ENCODE measurements at regions not wholly inside any gene's neighbourhood (a gene's known extent, or its start where the extent isn't known, plus 50 kb on each side); places are given as distances from the start of the nearest gene placed in this dataset.

DNA sequence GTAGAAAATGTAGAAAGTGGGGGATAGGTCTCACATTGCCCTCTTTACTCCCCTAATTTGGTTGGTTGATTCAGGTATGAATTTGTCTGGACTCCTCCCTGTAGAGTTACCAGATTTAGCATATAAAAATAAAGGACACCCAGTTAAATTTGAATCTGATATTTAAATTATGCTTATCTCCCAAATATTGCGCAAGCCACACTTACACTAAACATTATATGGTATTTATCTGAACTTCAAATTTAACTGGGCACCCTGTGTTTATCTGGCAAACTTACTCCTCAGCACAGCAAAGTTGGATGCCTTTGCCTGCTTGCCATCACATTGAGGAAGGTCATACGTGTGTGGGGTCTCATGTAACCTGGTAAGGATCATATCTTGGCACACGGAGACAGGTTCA, 882.4 kb upstream of the FAM98A start:
- H3K9ac ChIP-seq (ENCODE audit: insufficient read depth, low read length, poor library complexity, severe bottlenecking), result no peak overlapping the region
- no peaks in the 10 kb centered on the region for H3K27me3 ChIP-seq (ENCODE audit: control insufficient read depth in 2 of 2, insufficient read depth in 2 of 2, low read length in 2 of 2)
- H3K79me2 ChIP-seq (ENCODE audit: insufficient read depth, low read length), result no peaks in the 10 kb centered on the region
- no peak overlapping the region for H3K4me3 ChIP-seq (replicated peaks in 1 of 3; ENCODE audit: low read depth in 2 of 3, low read length in 3 of 3)
- intact Hi-C loops (cut with micrococcal nuclease), result no loop called here
- H3K36me3 Mint-ChIP-seq, result no peaks in the 10 kb centered on the region
- DNase-seq, result no peak
- H3K27ac Mint-ChIP-seq, result no peak overlapping the region
- H3K9me3 Mint-ChIP-seq, result peaks cover 0 to 2% (median 0%) of the 10 kb centered on the region in 7 donors
- no peaks in the 10 kb centered on the region for H3K27me3 Mint-ChIP-seq (ENCODE audit: low read depth in 3 of 3)
- no peak overlapping the region for H3K4me2 ChIP-seq (replicated peaks; ENCODE audit: extremely low read depth, low read length, poor library complexity, severe bottlenecking)
- no peaks in the 10 kb centered on the region for H4K20me1 ChIP-seq (ENCODE audit: insufficient read depth, low read length)
- 100% methylated on average over 1 of the region's 3 CpGs for WGBS (ENCODE audit: insufficient coverage)
- no peaks in the 10 kb centered on the region for H3K4me1 Mint-ChIP-seq
- TF ChIP-seq, protein P1, sequence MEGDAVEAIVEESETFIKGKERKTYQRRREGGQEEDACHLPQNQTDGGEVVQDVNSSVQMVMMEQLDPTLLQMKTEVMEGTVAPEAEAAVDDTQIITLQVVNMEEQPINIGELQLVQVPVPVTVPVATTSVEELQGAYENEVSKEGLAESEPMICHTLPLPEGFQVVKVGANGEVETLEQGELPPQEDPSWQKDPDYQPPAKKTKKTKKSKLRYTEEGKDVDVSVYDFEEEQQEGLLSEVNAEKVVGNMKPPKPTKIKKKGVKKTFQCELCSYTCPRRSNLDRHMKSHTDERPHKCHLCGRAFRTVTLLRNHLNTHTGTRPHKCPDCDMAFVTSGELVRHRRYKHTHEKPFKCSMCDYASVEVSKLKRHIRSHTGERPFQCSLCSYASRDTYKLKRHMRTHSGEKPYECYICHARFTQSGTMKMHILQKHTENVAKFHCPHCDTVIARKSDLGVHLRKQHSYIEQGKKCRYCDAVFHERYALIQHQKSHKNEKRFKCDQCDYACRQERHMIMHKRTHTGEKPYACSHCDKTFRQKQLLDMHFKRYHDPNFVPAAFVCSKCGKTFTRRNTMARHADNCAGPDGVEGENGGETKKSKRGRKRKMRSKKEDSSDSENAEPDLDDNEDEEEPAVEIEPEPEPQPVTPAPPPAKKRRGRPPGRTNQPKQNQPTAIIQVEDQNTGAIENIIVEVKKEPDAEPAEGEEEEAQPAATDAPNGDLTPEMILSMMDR (IDR thresholded peaks at IDR 0.05), result no peak
- no peaks in the 10 kb centered on the region for H3K9me3 ChIP-seq (replicated peaks in 1 of 2; ENCODE audit: control insufficient read depth in 1 of 2, insufficient read depth in 1 of 2, low read length in 2 of 2)
- H3K4me3 Mint-ChIP-seq, result no peak overlapping the region
- H2AFZ ChIP-seq (ENCODE audit: insufficient read depth, low read depth, low read length, poor library complexity, severe bottlenecking), result no peak overlapping the region
- H3K27ac ChIP-seq (ENCODE audit: low read depth in 1 of 2, low read length in 2 of 2), result no peak overlapping the region
- no peaks in the 10 kb centered on the region for H3K36me3 ChIP-seq (replicated peaks in 1 of 2; ENCODE audit: control insufficient read depth in 1 of 2, insufficient read depth in 2 of 2, low read length in 2 of 2)
- H3K4me1 ChIP-seq (ENCODE audit: control insufficient read depth in 1 of 2, insufficient read depth in 2 of 2, low read length in 2 of 2), result no peaks in the 10 kb centered on the region

DNA sequence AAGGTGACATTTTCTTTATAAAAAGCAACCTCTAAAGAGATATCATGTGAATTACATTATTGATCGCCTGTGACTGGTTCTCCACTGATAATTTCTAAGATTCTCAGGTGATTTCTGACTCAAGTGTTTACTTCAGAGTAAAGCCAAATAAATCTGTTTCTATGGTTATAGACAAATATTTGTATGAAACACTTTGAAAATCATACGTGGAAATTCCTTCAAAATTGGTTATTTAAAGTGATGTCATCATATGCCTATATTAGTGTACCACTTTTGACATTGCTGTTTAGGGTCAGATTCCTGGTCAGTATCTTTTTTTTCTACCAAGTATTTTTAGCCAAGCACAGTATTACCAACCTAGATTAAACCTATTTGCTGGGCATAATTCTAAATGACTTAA, 881.3 kb upstream of the FAM98A start:
- H3K27me3 Mint-ChIP-seq (ENCODE audit: low read depth in 3 of 3), result no peaks in the 10 kb centered on the region
- WGBS (ENCODE audit: insufficient coverage), result no CpG with 5 or more reads among the region's 2 CpGs
- Histone ChIP-seq H2AFZ (ENCODE audit: insufficient read depth, low read depth, low read length, poor library complexity, severe bottlenecking) (no peak overlapping the region), H3K4me2 (replicated peaks; ENCODE audit: extremely low read depth, low read length, poor library complexity, severe bottlenecking) (no peak overlapping the region), H3K4me3 (replicated peaks in 1 of 3; ENCODE audit: low read depth in 2 of 3, low read length in 3 of 3) (no peak overlapping the region), H3K27me3 (ENCODE audit: control insufficient read depth in 2 of 2, insufficient read depth in 2 of 2, low read length in 2 of 2) (no peaks in the 10 kb centered on the region), H3K36me3 (replicated peaks in 1 of 2; ENCODE audit: control insufficient read depth in 1 of 2, insufficient read depth in 2 of 2, low read length in 2 of 2) (no peaks in the 10 kb centered on the region), H3K27ac (ENCODE audit: low read depth in 1 of 2, low read length in 2 of 2) (no peak overlapping the region), H3K79me2 (ENCODE audit: insufficient read depth, low read length) (no peaks in the 10 kb centered on the region), H3K9ac (ENCODE audit: insufficient read depth, low read length, poor library complexity, severe bottlenecking) (no peak overlapping the region), H4K20me1 (ENCODE audit: insufficient read depth, low read length) (no peaks in the 10 kb centered on the region), H3K9me3 (replicated peaks in 1 of 2; ENCODE audit: control insufficient read depth in 1 of 2, insufficient read depth in 1 of 2, low read length in 2 of 2) (peaks cover 0 to 3% of the 10 kb centered on the region in 2 donors), H3K4me1 (ENCODE audit: control insufficient read depth in 1 of 2, insufficient read depth in 2 of 2, low read length in 2 of 2) (no peaks in the 10 kb centered on the region)
- TF ChIP-seq, protein P1 (IDR thresholded peaks at IDR 0.05), result no peak
- intact Hi-C loops (cut with micrococcal nuclease), result no loop called here
- no peak for DNase-seq
- H3K9me3 Mint-ChIP-seq, result peaks cover 0 to 2% (median 0%) of the 10 kb centered on the region in 7 donors
- no peak overlapping the region for H3K27ac Mint-ChIP-seq
- H3K36me3 Mint-ChIP-seq, result no peaks in the 10 kb centered on the region
- H3K4me3 Mint-ChIP-seq, result no peak overlapping the region
- no peaks in the 10 kb centered on the region for H3K4me1 Mint-ChIP-seq

All from CD14-positive monocyte (primary cell).